IMR-90 (cell line): ENCODE measurements at regions not wholly inside any gene's neighbourhood (a gene's known extent, or its start where the extent isn't known, plus 50 kb on each side); places are given as distances from the start of the nearest gene placed in this dataset.

Source experiments
- ATAC-seq: fragments of 200-7000 bp; cut with Tn5 transposase; 2 replicates; pipeline ENCODE4 v1.9.1; 2020; ENCODE audit warnings: low read depth, mild to moderate bottlenecking, moderate library complexity
- BruUV-seq: library from RNA; stranded (reverse); fragments of 400-500 nt; replicated peaks from 2 replicates; lab custom pipeline; 2021; lab: Mats Ljungman, UMichigan
- CTCF ChIA-PET: fragments of 300-600 bp; formaldehyde crosslinking; extraction: SDS; loops from one replicate; lab custom pipeline; 2021; ENCODE audit warnings: antibody characterized with exemption; lab: Yijun Ruan, JAX
- POLR2A ChIA-PET: fragments of 300-600 bp; sonication (Branson Sonifier 250); formaldehyde crosslinking; loops from one replicate; lab custom pipeline; 2022; ENCODE audit warnings: antibody characterized with exemption; ENCODE audit not compliant: unreplicated experiment; lab: Charles Lee
- DNase-seq: peaks from one replicate; pipeline ENCODE4 v3.0.0; 2013
- H2AFZ ChIP-seq: replicated peaks from 2 replicates; pipeline ENCODE3; 2013; ENCODE audit warnings: low read length, mild to moderate bottlenecking; ENCODE audit not compliant: poor library complexity
- H2AK5ac ChIP-seq: 2 replicates; pipeline ENCODE4 v1.6.1; 2013; ENCODE audit warnings: low read depth, low read length, inconsistent platforms
- H2AK9ac ChIP-seq: replicated peaks from 2 replicates; pipeline ENCODE3; 2013; ENCODE audit warnings: mild to moderate bottlenecking, low read depth, low read length, moderate library complexity; ENCODE audit not compliant: poor library complexity
- H2BK120ac ChIP-seq: 2 replicates; pipeline ENCODE4 v1.6.1; 2013; ENCODE audit warnings: low read depth, low read length, inconsistent platforms
- H2BK15ac ChIP-seq: 3 replicates; pipeline ENCODE4 v1.6.1; 2013; ENCODE audit warnings: low read depth, low read length, inconsistent platforms
- H2BK20ac ChIP-seq: 2 replicates; pipeline ENCODE4 v1.6.1; 2013; ENCODE audit warnings: low read depth, mild to moderate bottlenecking, inconsistent platforms, low read length, moderate library complexity
- H2BK5ac ChIP-seq: 2 replicates; pipeline ENCODE4 v1.6.1; 2013; ENCODE audit warnings: mild to moderate bottlenecking, low read depth, low read length, inconsistent platforms; ENCODE audit not compliant: poor library complexity, severe bottlenecking
- H3K14ac ChIP-seq: replicated peaks from 2 replicates; pipeline ENCODE4 v1.6.1; 2013; ENCODE audit warnings: low read depth, low read length, inconsistent platforms
- H3K18ac ChIP-seq: 2 replicates; pipeline ENCODE4 v1.6.1; 2013; ENCODE audit warnings: low read depth, low read length, control low read depth
- H3K23ac ChIP-seq: 2 replicates; pipeline ENCODE4 v1.6.1; 2013; ENCODE audit warnings: low read depth, low read length, inconsistent platforms
- H3K27ac ChIP-seq: 2 replicates; pipeline ENCODE4 v1.5.1; 2013; ENCODE audit warnings: mild to moderate bottlenecking, control low read depth, low read length; ENCODE audit not compliant: insufficient read depth
- H3K27me3 ChIP-seq: 2 replicates; pipeline ENCODE4 v1.6.1; 2013; ENCODE audit warnings: low read length; ENCODE audit not compliant: control insufficient read depth, insufficient read depth
- H3K36me3 ChIP-seq: 2 replicates; pipeline ENCODE4 v1.6.1; 2013; ENCODE audit warnings: low read length, mixed read lengths; ENCODE audit not compliant: control insufficient read depth, insufficient read depth
- H3K4ac ChIP-seq: 2 replicates; pipeline ENCODE4 v1.6.1; 2013; ENCODE audit warnings: low read depth, low read length, inconsistent platforms
- H3K4me1 ChIP-seq: 2 replicates; pipeline ENCODE4 v1.6.1; 2013; ENCODE audit warnings: low read length, mixed read lengths; ENCODE audit not compliant: control insufficient read depth, insufficient read depth
- H3K4me2 ChIP-seq: 2 replicates; pipeline ENCODE4 v1.6.1; 2013; ENCODE audit warnings: low read depth, mild to moderate bottlenecking, control low read depth, low read length, moderate library complexity
- H3K4me3 ChIP-seq: 2 replicates; pipeline ENCODE4 v1.5.1; 2013; ENCODE audit warnings: low read depth, mild to moderate bottlenecking, control low read depth, low read length, moderate library complexity; ENCODE audit not compliant: insufficient read depth
- H3K56ac ChIP-seq: 2 replicates; pipeline ENCODE4 v1.6.1; 2013; ENCODE audit warnings: low read length, inconsistent platforms; ENCODE audit not compliant: insufficient read depth; ENCODE audit errors: extremely low read depth
- H3K79me1 ChIP-seq, 2 experiments: 2 replicates each; pipeline ENCODE4 v1.6.1; 2013; ENCODE audit warnings: low read length in 2 of 2, inconsistent platforms in 1 of 2, low read depth in 1 of 2
- H3K9ac ChIP-seq: 2 replicates; pipeline ENCODE4 v1.6.1; 2013; ENCODE audit warnings: low read depth, low read length, control low read depth
- H3K9me1 ChIP-seq: 2 replicates; pipeline ENCODE4 v1.6.1; 2013; ENCODE audit warnings: low read length, inconsistent platforms; ENCODE audit not compliant: insufficient read depth
- H3K9me3 ChIP-seq: 2 replicates; pipeline ENCODE4 v1.6.1; 2013; ENCODE audit warnings: low read length; ENCODE audit not compliant: control insufficient read depth, insufficient read depth
- H4K20me1 ChIP-seq: 2 replicates; pipeline ENCODE4 v1.6.1; 2013; ENCODE audit warnings: low read length, inconsistent platforms; ENCODE audit not compliant: insufficient read depth
- H4K5ac ChIP-seq: 2 replicates; pipeline ENCODE4 v1.6.1; 2013; ENCODE audit warnings: mild to moderate bottlenecking, low read depth, low read length, control low read depth
- H4K8ac ChIP-seq, 2 experiments: 2 replicates each; pipeline ENCODE4 v1.6.1; 2013; ENCODE audit warnings: low read depth in 2 of 2, low read length in 2 of 2, control low read depth in 1 of 2, inconsistent platforms in 1 of 2
- H4K91ac ChIP-seq: 2 replicates; pipeline ENCODE4 v1.6.1; 2013; ENCODE audit warnings: low read depth, low read length, inconsistent platforms; ENCODE audit not compliant: insufficient read depth
- BHLHE40 ChIP-seq: fragments of 150-350 bp; IDR thresholded peaks from 2 replicates; pipeline ENCODE4 v1.6.1; 2016; ENCODE audit warnings: mild to moderate bottlenecking, low read depth, low read length
- CHD1 ChIP-seq: IDR thresholded peaks from 2 replicates; pipeline ENCODE4 v1.6.1; 2012; ENCODE audit warnings: low read depth, low read length, improper control_type of control experiment
- FOS ChIP-seq: fragments of 150-350 bp; IDR thresholded peaks from 2 replicates; pipeline ENCODE4 v1.6.1; 2016; ENCODE audit warnings: low read depth, low read length
- MAFK ChIP-seq: IDR thresholded peaks from 2 replicates; pipeline ENCODE4 v1.6.1; 2012; ENCODE audit warnings: low read depth, low read length, improper control_type of control experiment
- MAZ ChIP-seq: IDR thresholded peaks from 2 replicates; pipeline ENCODE4 v1.6.1; 2012; ENCODE audit warnings: low read depth, mild to moderate bottlenecking, low read length, improper control_type of control experiment, moderate library complexity, borderline replicate concordance
- MXI1 ChIP-seq: IDR thresholded peaks from 2 replicates; pipeline ENCODE4 v1.6.1; 2012; ENCODE audit warnings: low read depth, mild to moderate bottlenecking, low read length, moderate library complexity, borderline replicate concordance
- RAD21 ChIP-seq: IDR thresholded peaks from 2 replicates; pipeline ENCODE4 v1.6.1; 2012; ENCODE audit warnings: low read length, improper control_type of control experiment
- RCOR1 ChIP-seq: IDR thresholded peaks from 2 replicates; pipeline ENCODE4 v1.6.1; 2012; ENCODE audit warnings: mild to moderate bottlenecking, low read length, improper control_type of control experiment; ENCODE audit not compliant: insufficient replicate concordance
- RFX5 ChIP-seq: IDR thresholded peaks from 2 replicates; pipeline ENCODE4 v1.8.0; 2012; ENCODE audit warnings: low read depth, mild to moderate bottlenecking, low read length, moderate library complexity
- SMC3 ChIP-seq: fragments of 150-350 bp; IDR thresholded peaks from 2 replicates; pipeline ENCODE4 v1.6.1; 2016; ENCODE audit warnings: low read depth, mild to moderate bottlenecking, antibody characterized with exemption, low read length, moderate library complexity
- WGBS, 2 experiments: methylation state at CpG; one replicate each; pipeline versions ENCODE4 v1.1.5 to v1.1.7; 2013; ENCODE audit warnings: missing lambda C conversion rate in 2 of 2; ENCODE audit not compliant: insufficient read length in 1 of 2; ENCODE audit errors: extremely low coverage in 2 of 2; 5-methylcytosine and 5-hydroxymethylcytosine counted together
- dilution Hi-C: fragments of 300-500 bp; cut with HindIII; formaldehyde crosslinking; loops from one replicate; pipeline ENCODE4 v1.14.3; 2018; ENCODE audit warnings: low sequenced_read_pairs; ENCODE audit not compliant: unreplicated experiment
- in situ Hi-C: fragments of 300-500 bp; cut with MboI; formaldehyde crosslinking; loops from 3 replicates; pipeline ENCODE4 v1.14.3; 2019; ENCODE audit warnings: low sequenced_read_pairs, inconsistent platforms, mixed read lengths
- intact Hi-C: fragments of 100-400 bp; cut with micrococcal nuclease; formaldehyde crosslinking; loops from 2 replicates; pipeline ENCODE4 v1.10.0; 2022
- TF ChIP-seq, protein P1 (sequence below): fragments of 150-350 bp; IDR thresholded peaks from 2 replicates; pipeline ENCODE4 v1.6.1; 2017; ENCODE audit warnings: mild to moderate bottlenecking, antibody characterized with exemption, low read length, low read depth
- TF ChIP-seq, protein P2 (sequence below): conservative IDR thresholded peaks from 2 replicates; pipeline ENCODE4 v1.5.1; 2012; ENCODE audit warnings: mild to moderate bottlenecking, low read depth, low read length, improper control_type of control experiment

DNA sequence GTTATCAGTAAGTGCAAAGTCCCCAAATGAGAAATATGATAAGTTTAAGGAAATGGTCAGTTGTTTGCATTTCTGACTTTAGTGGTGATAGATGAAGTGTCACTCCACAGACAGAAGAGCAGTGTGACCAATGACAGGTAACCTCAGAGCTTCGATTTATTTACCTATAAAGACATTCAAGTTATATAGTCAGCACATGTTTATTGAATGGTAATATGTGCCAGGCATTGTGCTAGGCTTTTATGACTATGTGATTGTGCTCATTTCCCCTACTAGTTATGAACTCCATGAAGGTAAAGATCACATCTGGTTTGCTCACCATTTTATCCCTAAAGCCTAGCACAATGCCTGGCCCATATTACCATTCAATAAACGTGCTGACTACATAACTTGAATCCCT, 222.4 kb downstream of the HHIPL2 start:
- ChIA-PET CTCF (no interaction called here), POLR2A (no interaction called here)
- H2AFZ ChIP-seq: no peak overlapping the region
- H3K79me1 ChIP-seq: no peaks in the 10 kb centered on the region
- in situ Hi-C loops: no loop called here
- H2BK20ac ChIP-seq: no peak overlapping the region
- H3K18ac ChIP-seq: no peak overlapping the region
- DNase-seq (no peak), ATAC-seq (no peak)
- no peak overlapping the region for H4K8ac ChIP-seq
- no peaks in the 10 kb centered on the region for H3K36me3 ChIP-seq
- no peak overlapping the region for H3K14ac ChIP-seq
- no peak overlapping the region for H2AK5ac ChIP-seq
- no peak overlapping the region for H3K4me3 ChIP-seq
- no TSS peak for BruUV-seq
- intact Hi-C loops: no loop called here
- dilution Hi-C loops: no loop called here
- TF ChIP-seq RFX5 (no peak), MXI1 (no peak), MAFK (no peak), FOS (no peak), MAZ (no peak), BHLHE40 (no peak), CHD1 (no peak), SMC3 (no peak), RAD21 (no peak), RCOR1 (no peak)
- TF ChIP-seq, protein P1, sequence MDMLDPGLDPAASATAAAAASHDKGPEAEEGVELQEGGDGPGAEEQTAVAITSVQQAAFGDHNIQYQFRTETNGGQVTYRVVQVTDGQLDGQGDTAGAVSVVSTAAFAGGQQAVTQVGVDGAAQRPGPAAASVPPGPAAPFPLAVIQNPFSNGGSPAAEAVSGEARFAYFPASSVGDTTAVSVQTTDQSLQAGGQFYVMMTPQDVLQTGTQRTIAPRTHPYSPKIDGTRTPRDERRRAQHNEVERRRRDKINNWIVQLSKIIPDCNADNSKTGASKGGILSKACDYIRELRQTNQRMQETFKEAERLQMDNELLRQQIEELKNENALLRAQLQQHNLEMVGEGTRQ: no peak
- TF ChIP-seq, protein P2, sequence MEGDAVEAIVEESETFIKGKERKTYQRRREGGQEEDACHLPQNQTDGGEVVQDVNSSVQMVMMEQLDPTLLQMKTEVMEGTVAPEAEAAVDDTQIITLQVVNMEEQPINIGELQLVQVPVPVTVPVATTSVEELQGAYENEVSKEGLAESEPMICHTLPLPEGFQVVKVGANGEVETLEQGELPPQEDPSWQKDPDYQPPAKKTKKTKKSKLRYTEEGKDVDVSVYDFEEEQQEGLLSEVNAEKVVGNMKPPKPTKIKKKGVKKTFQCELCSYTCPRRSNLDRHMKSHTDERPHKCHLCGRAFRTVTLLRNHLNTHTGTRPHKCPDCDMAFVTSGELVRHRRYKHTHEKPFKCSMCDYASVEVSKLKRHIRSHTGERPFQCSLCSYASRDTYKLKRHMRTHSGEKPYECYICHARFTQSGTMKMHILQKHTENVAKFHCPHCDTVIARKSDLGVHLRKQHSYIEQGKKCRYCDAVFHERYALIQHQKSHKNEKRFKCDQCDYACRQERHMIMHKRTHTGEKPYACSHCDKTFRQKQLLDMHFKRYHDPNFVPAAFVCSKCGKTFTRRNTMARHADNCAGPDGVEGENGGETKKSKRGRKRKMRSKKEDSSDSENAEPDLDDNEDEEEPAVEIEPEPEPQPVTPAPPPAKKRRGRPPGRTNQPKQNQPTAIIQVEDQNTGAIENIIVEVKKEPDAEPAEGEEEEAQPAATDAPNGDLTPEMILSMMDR: no peak
- H4K5ac ChIP-seq: no peak overlapping the region
- H2BK5ac ChIP-seq: no peak overlapping the region
- H2AK9ac ChIP-seq: no peak overlapping the region
- no peak overlapping the region for H4K91ac ChIP-seq
- no peak overlapping the region for H2BK15ac ChIP-seq
- H3K9me3 ChIP-seq: no peaks in the 10 kb centered on the region
- no peak overlapping the region for H3K56ac ChIP-seq
- no peak overlapping the region for H3K4me2 ChIP-seq
- H3K27me3 ChIP-seq: no peaks in the 10 kb centered on the region
- H3K9ac ChIP-seq: no peak overlapping the region
- no peak overlapping the region for H2BK120ac ChIP-seq
- no peak overlapping the region for H3K23ac ChIP-seq
- H3K4ac ChIP-seq: no peak overlapping the region
- no peaks in the 10 kb centered on the region for H4K20me1 ChIP-seq
- no peak overlapping the region for H3K27ac ChIP-seq
- no CpG with 5 or more reads among the region's 2 CpGs for WGBS, 2 experiments
- no peaks in the 10 kb centered on the region for H3K4me1 ChIP-seq
- H3K9me1 ChIP-seq: peaks cover 5% of the 10 kb centered on the region; the same call in 1 of the 2 replicates
